Vagina (tissue), 2 donors: ENCODE measurements at regions not wholly inside any gene's neighbourhood (a gene's known extent, or its start where the extent isn't known, plus 50 kb on each side); places are given as distances from the start of the nearest gene placed in this dataset.
"Not testable (repeated sequence)": the region's sequence is repeated elsewhere in the genome, so short reads cannot be mapped to it uniquely, and the experiment has no call there.

Experiments
- DNase-seq, 2 donors: peaks; one replicate each; pipeline ENCODE4 v3.0.0-alpha.2; 2017; ENCODE audit errors: extremely low spot score in 2 of 2
- H3K27ac ChIP-seq: fragments of 200-600 bp; sonication (generic); one replicate; pipeline ENCODE4 v1.5.1; 2019
- H3K27me3 ChIP-seq: fragments of 200-600 bp; sonication (generic); one replicate; pipeline ENCODE4 v1.5.1; 2019
- H3K36me3 ChIP-seq, 2 donors: fragments of 200-600 bp; sonication (generic); one replicate each; pipeline ENCODE4 v1.5.1; 2017 to 2019
- H3K4me1 ChIP-seq: fragments of 200-600 bp; sonication (generic); one replicate; pipeline ENCODE4 v1.5.1; 2019
- H3K4me3 ChIP-seq, 2 donors: fragments of 200-600 bp; sonication (generic); 1 replicate in 1 of 2; 2 replicates in 1 of 2; pipeline ENCODE4 v1.5.1; 2016 to 2019
- H3K9me3 ChIP-seq: fragments of 200-600 bp; sonication (generic); one replicate; pipeline ENCODE4 v1.5.1; 2019
- POLR2A ChIP-seq, 2 donors: fragments of 450-650 bp; IDR thresholded peaks; one replicate each; pipeline ENCODE4 v1.6.1; 2017; ENCODE audit warnings: antibody characterized with exemption in 2 of 2, mild to moderate bottlenecking in 2 of 2, moderate library complexity in 2 of 2
- POLR2AphosphoS5 ChIP-seq, 2 donors: sonication (generic); formaldehyde crosslinking; IDR thresholded peaks; one replicate each; pipeline ENCODE4 v1.9.0; 2017; ENCODE audit warnings: antibody characterized with exemption in 2 of 2, mild to moderate bottlenecking in 2 of 2, low read depth in 1 of 2; ENCODE audit not compliant: insufficient read depth in 1 of 2
- intact Hi-C: fragments of 100-400 bp; cut with DNase I; formaldehyde crosslinking; loops from one replicate; pipeline ENCODE4 v1.15.1; 2023
- TF ChIP-seq, protein P1 (sequence below), 3 experiments: fragments of 450-650 bp in 2 of 3; fragments of 200-600 bp in 1 of 3; sonication (generic) in 1 of 3; IDR thresholded peaks; one replicate each; pipeline ENCODE4 v1.5.1; 2017 to 2019; ENCODE audit warnings: antibody characterized with exemption in 3 of 3, mild to moderate bottlenecking in 2 of 3, moderate library complexity in 2 of 3

DNA sequence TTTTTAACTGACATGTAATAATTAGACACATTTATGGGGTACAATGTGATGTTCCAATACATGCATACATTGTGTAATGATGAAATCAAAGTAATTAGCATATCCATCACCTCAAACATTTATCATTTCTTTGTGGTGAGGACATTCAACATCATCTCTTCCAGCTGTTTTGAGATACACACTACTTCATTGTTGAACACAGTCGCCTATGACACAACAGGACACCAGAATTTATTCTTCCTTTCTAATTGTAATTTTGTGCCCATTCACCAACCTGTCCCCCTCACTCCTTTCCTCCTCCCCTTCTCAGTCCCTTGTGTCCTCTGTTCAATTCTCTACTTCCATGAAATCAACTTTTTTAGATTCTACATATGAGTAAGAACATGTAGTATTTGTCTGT lies 113.4 kb upstream of the CBLB start:
- no peak overlapping the region for H3K4me3 ChIP-seq
- intact Hi-C loops: no loop called here

DNA sequence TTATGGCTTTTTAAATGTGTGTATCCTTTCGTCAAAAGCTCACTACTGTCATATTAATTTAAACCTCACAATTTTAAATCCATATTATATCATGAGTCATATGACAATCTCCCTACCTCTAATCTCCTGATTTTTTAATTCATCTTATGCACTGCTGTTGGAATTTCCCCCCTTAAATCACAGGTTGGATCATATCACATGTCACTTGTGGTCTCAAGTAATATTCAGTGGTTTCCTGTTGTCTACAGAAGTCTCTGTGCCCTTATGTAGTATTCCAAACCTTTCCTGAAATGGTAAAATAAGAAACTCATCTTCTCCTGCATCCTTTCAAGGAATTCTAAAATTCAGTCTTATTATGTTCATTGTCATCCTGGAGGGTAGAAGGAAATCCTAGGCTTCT lies 116.0 kb upstream of the CBLB start:
- no peaks in the 10 kb centered on the region for H3K36me3 ChIP-seq
- no peaks in the 10 kb centered on the region for H3K4me1 ChIP-seq
- intact Hi-C loops: no loop called here
- H3K4me3 ChIP-seq: no peak overlapping the region
- DNase-seq: no peak
- H3K27me3 ChIP-seq: no peaks in the 10 kb centered on the region
- no peaks in the 10 kb centered on the region for H3K9me3 ChIP-seq
- no peak for TF ChIP-seq POLR2AphosphoS5 (IDR thresholded peaks at IDR 0.05; ENCODE audit: insufficient read depth in 1 of 2, low read depth in 1 of 2)
- TF ChIP-seq, protein P1, sequence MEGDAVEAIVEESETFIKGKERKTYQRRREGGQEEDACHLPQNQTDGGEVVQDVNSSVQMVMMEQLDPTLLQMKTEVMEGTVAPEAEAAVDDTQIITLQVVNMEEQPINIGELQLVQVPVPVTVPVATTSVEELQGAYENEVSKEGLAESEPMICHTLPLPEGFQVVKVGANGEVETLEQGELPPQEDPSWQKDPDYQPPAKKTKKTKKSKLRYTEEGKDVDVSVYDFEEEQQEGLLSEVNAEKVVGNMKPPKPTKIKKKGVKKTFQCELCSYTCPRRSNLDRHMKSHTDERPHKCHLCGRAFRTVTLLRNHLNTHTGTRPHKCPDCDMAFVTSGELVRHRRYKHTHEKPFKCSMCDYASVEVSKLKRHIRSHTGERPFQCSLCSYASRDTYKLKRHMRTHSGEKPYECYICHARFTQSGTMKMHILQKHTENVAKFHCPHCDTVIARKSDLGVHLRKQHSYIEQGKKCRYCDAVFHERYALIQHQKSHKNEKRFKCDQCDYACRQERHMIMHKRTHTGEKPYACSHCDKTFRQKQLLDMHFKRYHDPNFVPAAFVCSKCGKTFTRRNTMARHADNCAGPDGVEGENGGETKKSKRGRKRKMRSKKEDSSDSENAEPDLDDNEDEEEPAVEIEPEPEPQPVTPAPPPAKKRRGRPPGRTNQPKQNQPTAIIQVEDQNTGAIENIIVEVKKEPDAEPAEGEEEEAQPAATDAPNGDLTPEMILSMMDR (IDR thresholded peaks at IDR 0.05): no peak
- TF ChIP-seq POLR2A (IDR thresholded peaks at IDR 0.05): no peak
- no peak overlapping the region for H3K27ac ChIP-seq

More for the DNA sequence above, 113.4 kb upstream of the CBLB start:
- no peaks in the 10 kb centered on the region for H3K9me3 ChIP-seq
- TF ChIP-seq POLR2AphosphoS5 (IDR thresholded peaks at IDR 0.05; ENCODE audit: insufficient read depth in 1 of 2, low read depth in 1 of 2) (no peak), POLR2A (IDR thresholded peaks at IDR 0.05) (no peak)
- TF ChIP-seq, protein P1 (IDR thresholded peaks at IDR 0.05): no peak
- H3K27ac ChIP-seq: no peak overlapping the region
- DNase-seq: no peak
- no peaks in the 10 kb centered on the region for H3K36me3 ChIP-seq
- no peaks in the 10 kb centered on the region for H3K27me3 ChIP-seq
- H3K4me1 ChIP-seq: no peaks in the 10 kb centered on the region

DNA sequence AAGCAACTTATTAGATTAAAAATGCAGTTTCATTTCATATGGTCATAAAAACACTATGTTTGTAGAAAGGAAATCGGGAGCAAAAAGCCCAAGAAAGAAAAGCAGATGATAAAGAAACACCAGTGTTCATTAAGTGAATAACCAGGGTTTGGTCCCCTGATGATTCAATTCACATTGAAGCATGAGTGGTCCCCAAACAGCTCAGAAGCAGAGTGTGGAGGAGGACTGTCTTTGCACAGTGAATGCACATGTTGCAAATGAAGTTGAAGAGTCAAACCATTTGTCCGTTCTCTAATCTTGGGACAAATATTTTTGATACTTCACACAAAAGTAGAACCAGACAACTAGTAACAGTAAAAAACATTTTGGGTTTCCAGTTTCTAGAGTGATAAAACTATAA lies 117.5 kb upstream of the CBLB start:
- H3K27ac ChIP-seq, DNase-seq, H3K9me3 ChIP-seq, intact Hi-C loops, H3K36me3 ChIP-seq, H3K27me3 ChIP-seq, H3K4me3 ChIP-seq, H3K4me1 ChIP-seq: not testable (repeated sequence)

DNA sequence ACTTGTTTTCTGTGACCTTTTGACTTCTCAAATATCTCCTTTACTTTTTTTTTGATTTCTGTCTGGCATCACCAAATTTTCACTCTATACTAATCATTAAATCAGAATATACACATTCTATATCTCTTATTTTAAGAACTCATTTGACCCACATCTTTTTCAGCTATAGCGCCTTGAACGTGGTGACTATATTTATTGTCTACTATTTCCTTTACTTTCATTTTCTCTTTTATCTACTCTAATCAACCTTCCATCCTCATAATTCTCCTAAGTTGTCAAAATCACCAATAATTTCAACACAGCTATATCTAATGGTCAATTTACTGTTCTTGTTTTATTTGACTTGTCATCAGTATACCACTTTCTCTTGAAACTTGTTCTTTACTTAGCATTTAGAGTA lies 119.0 kb upstream of the CBLB start:
- Histone ChIP-seq H3K27me3 (no peaks in the 10 kb centered on the region), H3K36me3 (no peaks in the 10 kb centered on the region), H3K27ac (no peak overlapping the region), H3K4me3 (no peak overlapping the region), H3K9me3 (no peaks in the 10 kb centered on the region), H3K4me1 (no peaks in the 10 kb centered on the region)
- TF ChIP-seq POLR2AphosphoS5 (IDR thresholded peaks at IDR 0.05; ENCODE audit: insufficient read depth in 1 of 2, low read depth in 1 of 2): no peak
- TF ChIP-seq, protein P1 (IDR thresholded peaks at IDR 0.05): no peak
- no peak for TF ChIP-seq POLR2A (IDR thresholded peaks at IDR 0.05)
- no peak for DNase-seq
- intact Hi-C loops: no loop called here

DNA sequence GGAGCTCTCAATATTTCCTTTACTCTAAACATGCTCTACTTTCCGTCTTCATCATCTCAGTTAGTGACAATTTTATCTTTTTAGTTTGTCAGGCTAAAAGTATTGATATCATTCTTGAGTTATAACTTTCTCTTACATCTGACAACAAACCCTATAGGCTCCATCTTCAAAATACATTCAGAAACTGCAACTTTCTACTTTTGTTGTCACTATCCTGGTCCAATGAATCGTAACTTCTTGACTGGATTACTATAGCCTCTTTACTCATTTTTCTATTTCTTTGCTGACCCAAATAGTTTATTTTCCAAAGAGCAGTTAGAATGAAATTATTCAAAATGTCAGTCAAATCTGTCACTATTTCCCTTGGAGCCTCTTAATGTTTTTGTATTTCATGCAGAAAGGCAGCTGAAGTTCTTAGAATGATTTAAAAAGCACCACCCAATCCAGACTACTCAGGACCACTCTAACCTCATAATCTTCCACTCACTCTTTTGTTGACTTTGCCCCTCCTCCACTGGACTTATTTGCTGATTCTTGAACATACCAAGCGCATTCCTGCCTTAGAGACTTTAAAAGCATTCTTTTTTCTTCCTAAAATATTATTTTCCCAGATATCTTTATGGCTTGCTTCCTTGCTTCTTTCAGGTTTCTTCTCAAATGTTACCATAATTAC lies 119.9 kb upstream of the CBLB start:
- no peak for TF ChIP-seq POLR2AphosphoS5 (IDR thresholded peaks at IDR 0.05; ENCODE audit: insufficient read depth in 1 of 2, low read depth in 1 of 2)
- TF ChIP-seq, protein P1 (IDR thresholded peaks at IDR 0.05): no peak
- no peak for TF ChIP-seq POLR2A (IDR thresholded peaks at IDR 0.05)
- DNase-seq: no peak

More for the DNA sequence above, 119.9 kb upstream of the CBLB start:
- Histone ChIP-seq H3K9me3 (no peaks in the 10 kb centered on the region), H3K4me3 (no peak overlapping the region), H3K4me1 (no peaks in the 10 kb centered on the region), H3K27ac (no peak overlapping the region), H3K36me3 (no peaks in the 10 kb centered on the region), H3K27me3 (no peaks in the 10 kb centered on the region)
- intact Hi-C loops: no loop called here
